ENCODE measurements at regions not wholly inside any gene's neighbourhood (a gene's known extent, or its start where the extent isn't known, plus 50 kb on each side); places are given as distances from the start of the nearest gene placed in this dataset.
"Not testable (repeated sequence)": the region's sequence is repeated elsewhere in the genome, so short reads cannot be mapped to it uniquely, and the experiment has no call there.

GRCh38 chr9:42377530-42378417, 194.3 kb downstream of the SPATA31A6 start:
- not testable (repeated sequence) for DNase-seq (ENCODE audit: low read depth)

- DNase-seq (ENCODE audit: low read depth): no peak
Observed at GRCh38 chr9:42378418-42378815, 195.0 kb downstream of the SPATA31A6 start.

- not testable (repeated sequence) for DNase-seq (ENCODE audit: low read depth)
Observed at GRCh38 chr9:42379602-42380001, 196.1 kb downstream of the SPATA31A6 start.

- DNase-seq (ENCODE audit: low read depth): not testable (repeated sequence)
Observed at GRCh38 chr9:42384585-42384984, 201.1 kb downstream of the SPATA31A6 start.

- not testable (repeated sequence) for DNase-seq (ENCODE audit: low read depth)
Observed at GRCh38 chr9:42385574-42386120, 202.2 kb downstream of the SPATA31A6 start.

GRCh38 chr9:42386477-42386876, 203.0 kb downstream of the SPATA31A6 start:
- no peak for DNase-seq (ENCODE audit: low read depth)

- DNase-seq (ENCODE audit: low read depth): no peak
Observed at GRCh38 chr9:42388146-42388690, 204.8 kb downstream of the SPATA31A6 start.

- DNase-seq (ENCODE audit: low read depth): no peak
Observed at GRCh38 chr9:42388846-42389245, 205.4 kb downstream of the SPATA31A6 start.

GRCh38 chr9:42392773-42393455, 209.5 kb downstream of the SPATA31A6 start:
- not testable (repeated sequence) for DNase-seq (ENCODE audit: low read depth)

GRCh38 chr9:42396318-42396717, 212.9 kb downstream of the SPATA31A6 start:
- DNase-seq (ENCODE audit: low read depth): no peak

GRCh38 chr9:42397336-42397735, 213.9 kb downstream of the SPATA31A6 start:
- peak; percentile 81 for DNase-seq (ENCODE audit: low read depth)

GRCh38 chr9:42402919-42403318, 219.5 kb downstream of the SPATA31A6 start:
- DNase-seq (ENCODE audit: low read depth): not testable (repeated sequence)

GRCh38 chr9:42409581-42409980, 226.1 kb downstream of the SPATA31A6 start:
- DNase-seq (ENCODE audit: low read depth): not testable (repeated sequence)

GRCh38 chr9:42412354-42412753, 228.9 kb downstream of the SPATA31A6 start:
- not testable (repeated sequence) for DNase-seq (ENCODE audit: low read depth)

- not testable (repeated sequence) for DNase-seq (ENCODE audit: low read depth)
Observed at GRCh38 chr9:42414865-42415264, 231.4 kb downstream of the SPATA31A6 start.

GRCh38 chr9:42419652-42420051, 236.2 kb downstream of the SPATA31A6 start:
- DNase-seq (ENCODE audit: low read depth): not testable (repeated sequence)

- DNase-seq (ENCODE audit: low read depth): not testable (repeated sequence)
Observed at GRCh38 chr9:42420324-42420723, 236.9 kb downstream of the SPATA31A6 start.

GRCh38 chr9:42421630-42422029, 238.2 kb downstream of the SPATA31A6 start:
- not testable (repeated sequence) for DNase-seq (ENCODE audit: low read depth)

- DNase-seq (ENCODE audit: low read depth): peak; percentile 86
Observed at GRCh38 chr9:42430674-42431615, 247.5 kb downstream of the SPATA31A6 start.

GRCh38 chr9:42431616-42432010, 248.2 kb downstream of the SPATA31A6 start:
- DNase-seq (ENCODE audit: low read depth): not testable (repeated sequence)
